ENCODE measurements at regions not wholly inside any gene's neighbourhood (a gene's known extent, or its start where the extent isn't known, plus 50 kb on each side); places are given as distances from the start of the nearest gene placed in this dataset.
A peak's percentile ranks its signal among the peaks of the same experiment; 100 is the strongest.

- TF ChIP-seq OSR1 (CRISPR knock-in tag; IDR thresholded peaks at IDR 0.05) (no peak), PPARA (CRISPR knock-in tag; IDR thresholded peaks at IDR 0.05; ENCODE audit: borderline replicate concordance) (no peak), TSHZ2 (CRISPR knock-in tag; IDR thresholded peaks at IDR 0.05) (no peak), ARNTL (CRISPR knock-in tag; IDR thresholded peaks at IDR 0.05; ENCODE audit: borderline replicate concordance, low read depth) (no peak), ZNF565 (CRISPR knock-in tag; conservative IDR thresholded peaks at IDR 0.05; ENCODE audit: low read depth) (no peak), ISL1 (CRISPR knock-in tag; IDR thresholded peaks at IDR 0.05) (no peak), ESRRG (CRISPR knock-in tag; IDR thresholded peaks at IDR 0.05) (no peak), ZNF8 (CRISPR knock-in tag; IDR thresholded peaks at IDR 0.05) (no peak)
- TF ChIP-seq, protein P1, sequence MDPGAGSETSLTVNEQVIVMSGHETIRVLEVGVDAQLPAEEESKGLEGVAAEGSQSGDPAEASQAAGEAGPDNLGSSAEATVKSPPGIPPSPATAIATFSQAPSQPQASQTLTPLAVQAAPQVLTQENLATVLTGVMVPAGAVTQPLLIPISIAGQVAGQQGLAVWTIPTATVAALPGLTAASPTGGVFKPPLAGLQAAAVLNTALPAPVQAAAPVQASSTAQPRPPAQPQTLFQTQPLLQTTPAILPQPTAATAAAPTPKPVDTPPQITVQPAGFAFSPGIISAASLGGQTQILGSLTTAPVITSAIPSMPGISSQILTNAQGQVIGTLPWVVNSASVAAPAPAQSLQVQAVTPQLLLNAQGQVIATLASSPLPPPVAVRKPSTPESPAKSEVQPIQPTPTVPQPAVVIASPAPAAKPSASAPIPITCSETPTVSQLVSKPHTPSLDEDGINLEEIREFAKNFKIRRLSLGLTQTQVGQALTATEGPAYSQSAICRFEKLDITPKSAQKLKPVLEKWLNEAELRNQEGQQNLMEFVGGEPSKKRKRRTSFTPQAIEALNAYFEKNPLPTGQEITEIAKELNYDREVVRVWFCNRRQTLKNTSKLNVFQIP (CRISPR knock-in tag; IDR thresholded peaks at IDR 0.05; ENCODE audit: borderline replicate concordance, low read depth) = no peak
- no peak for ATAC-seq
Observed at GRCh38 chr2:59303272-59303671, 1062.1 kb upstream of the FANCL start.

- no peak for ATAC-seq
- TF ChIP-seq ARNTL (CRISPR knock-in tag; IDR thresholded peaks at IDR 0.05; ENCODE audit: borderline replicate concordance, low read depth) = no peak
Observed at GRCh38 chr2:59302683-59303082, 1061.6 kb upstream of the FANCL start.

DNA sequence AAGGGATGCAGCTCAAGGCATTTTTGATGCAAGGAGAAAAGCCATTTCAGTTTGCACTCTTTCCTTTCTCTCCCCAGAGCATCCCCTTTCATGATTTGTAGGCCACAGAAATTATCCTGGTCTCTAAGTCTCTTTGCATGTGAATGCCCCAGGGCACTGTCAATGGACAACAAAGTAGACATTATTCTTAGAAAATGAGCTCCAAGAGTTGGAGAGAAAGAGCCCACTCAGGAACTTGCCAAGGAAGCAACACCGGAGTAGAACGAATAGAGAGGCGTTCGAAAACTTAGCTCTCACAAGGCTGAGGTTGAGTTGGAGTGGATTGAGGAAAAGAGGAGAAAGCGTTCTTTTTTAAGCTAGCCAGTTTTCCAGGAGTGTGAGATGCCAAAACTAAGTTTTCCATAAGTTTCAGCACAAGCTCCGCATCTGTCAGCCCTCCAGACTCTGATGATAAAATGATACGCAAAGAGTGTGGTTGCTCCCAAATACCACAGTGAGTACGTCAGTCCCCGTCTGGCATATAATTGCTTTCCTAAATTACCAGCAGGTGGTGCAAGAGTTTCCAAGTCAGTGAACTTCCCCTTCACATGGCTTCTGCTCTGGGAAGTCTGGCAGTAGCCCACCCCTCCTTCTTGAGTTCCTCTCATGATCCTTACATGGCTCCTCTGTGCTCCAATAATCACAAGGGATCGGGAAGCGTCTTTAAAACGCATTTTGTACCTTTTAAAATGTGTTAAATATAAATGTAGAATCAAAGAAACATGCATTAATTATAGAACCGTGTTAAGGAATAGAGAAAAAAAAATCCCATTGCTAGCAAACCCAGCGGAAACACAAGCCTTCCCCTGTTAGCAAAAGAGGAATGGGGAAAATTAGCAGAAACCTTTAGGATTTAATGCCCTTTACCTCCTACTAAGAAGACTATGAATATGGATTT is 1060.6 kb upstream of the FANCL start:
- TF ChIP-seq ZNF8 (CRISPR knock-in tag; IDR thresholded peaks at IDR 0.05) = no peak
- TF ChIP-seq, protein P2, sequence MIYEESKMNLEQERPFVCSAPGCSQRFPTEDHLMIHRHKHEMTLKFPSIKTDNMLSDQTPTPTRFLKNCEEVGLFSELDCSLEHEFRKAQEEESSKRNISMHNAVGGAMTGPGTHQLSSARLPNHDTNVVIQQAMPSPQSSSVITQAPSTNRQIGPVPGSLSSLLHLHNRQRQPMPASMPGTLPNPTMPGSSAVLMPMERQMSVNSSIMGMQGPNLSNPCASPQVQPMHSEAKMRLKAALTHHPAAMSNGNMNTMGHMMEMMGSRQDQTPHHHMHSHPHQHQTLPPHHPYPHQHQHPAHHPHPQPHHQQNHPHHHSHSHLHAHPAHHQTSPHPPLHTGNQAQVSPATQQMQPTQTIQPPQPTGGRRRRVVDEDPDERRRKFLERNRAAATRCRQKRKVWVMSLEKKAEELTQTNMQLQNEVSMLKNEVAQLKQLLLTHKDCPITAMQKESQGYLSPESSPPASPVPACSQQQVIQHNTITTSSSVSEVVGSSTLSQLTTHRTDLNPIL (CRISPR knock-in tag; IDR thresholded peaks at IDR 0.05; ENCODE audit: low read depth) = peak; percentile 44; the same call in 1 of the 2 replicates
- TF ChIP-seq CSDC2 (CRISPR knock-in tag; IDR thresholded peaks at IDR 0.05) = 0 out of 2 replicates have a peak, but pooled peaks have one; percentile 19
- ATAC-seq = peak; percentile 72

DNA sequence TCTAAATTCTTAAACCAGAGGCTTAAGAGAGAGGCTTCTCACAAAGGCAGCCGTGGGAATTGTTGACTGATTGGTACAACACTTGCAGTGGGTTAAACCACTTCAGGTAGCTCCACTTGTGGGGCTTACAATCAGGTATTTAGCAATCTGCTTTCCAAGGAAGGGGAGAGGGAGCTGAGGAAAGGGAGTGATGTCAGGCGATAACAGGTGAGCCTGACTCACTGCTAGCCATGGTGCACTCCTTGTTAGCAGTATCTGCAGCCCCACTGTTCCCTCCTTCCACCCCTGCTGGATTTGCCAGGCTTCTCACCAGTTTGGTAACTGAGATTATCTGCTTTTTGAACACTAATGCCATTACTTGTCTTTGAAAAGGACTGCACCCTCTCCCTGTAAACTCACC is 1056.7 kb upstream of the FANCL start:
- ATAC-seq = no peak
- TF ChIP-seq ZFP3 (CRISPR knock-in tag; IDR thresholded peaks at IDR 0.05) = no peak
- TF ChIP-seq GLIS3 (CRISPR knock-in tag; IDR thresholded peaks at IDR 0.05) = no peak
- TF ChIP-seq TSHZ2 (CRISPR knock-in tag; IDR thresholded peaks at IDR 0.05) = no peak
- TF ChIP-seq PPARA (CRISPR knock-in tag; IDR thresholded peaks at IDR 0.05; ENCODE audit: borderline replicate concordance) = no peak
- no peak for TF ChIP-seq RARB (CRISPR knock-in tag; IDR thresholded peaks at IDR 0.05)
- TF ChIP-seq ZC3H10 (CRISPR knock-in tag; IDR thresholded peaks at IDR 0.05) = no peak
- no peak for TF ChIP-seq ZNF565 (CRISPR knock-in tag; conservative IDR thresholded peaks at IDR 0.05; ENCODE audit: low read depth)
- TF ChIP-seq ZNF70 (CRISPR knock-in tag; IDR thresholded peaks at IDR 0.05) = no peak
- TF ChIP-seq CSDC2 (CRISPR knock-in tag; IDR thresholded peaks at IDR 0.05) = no peak
- no peak for TF ChIP-seq ZNF8 (CRISPR knock-in tag; IDR thresholded peaks at IDR 0.05)
- TF ChIP-seq PATZ1 (CRISPR knock-in tag; IDR thresholded peaks at IDR 0.05; ENCODE audit: borderline replicate concordance) = no peak
- no peak for TF ChIP-seq SNAI2 (CRISPR knock-in tag; IDR thresholded peaks at IDR 0.05)
- TF ChIP-seq TOX (CRISPR knock-in tag; IDR thresholded peaks at IDR 0.05; ENCODE audit: borderline replicate concordance) = no peak
- TF ChIP-seq ISL1 (CRISPR knock-in tag; IDR thresholded peaks at IDR 0.05) = no peak
- TF ChIP-seq ESRRG (CRISPR knock-in tag; IDR thresholded peaks at IDR 0.05) = no peak
- TF ChIP-seq ZFP30 (CRISPR knock-in tag; IDR thresholded peaks at IDR 0.05) = no peak
- TF ChIP-seq OSR1 (CRISPR knock-in tag; IDR thresholded peaks at IDR 0.05) = no peak
- TF ChIP-seq, protein P1 (CRISPR knock-in tag; IDR thresholded peaks at IDR 0.05; ENCODE audit: borderline replicate concordance, low read depth) = no peak
